ENCODE measurements at regions not wholly inside any gene's neighbourhood (a gene's known extent, or its start where the extent isn't known, plus 50 kb on each side); places are given as distances from the start of the nearest gene placed in this dataset.

DNA sequence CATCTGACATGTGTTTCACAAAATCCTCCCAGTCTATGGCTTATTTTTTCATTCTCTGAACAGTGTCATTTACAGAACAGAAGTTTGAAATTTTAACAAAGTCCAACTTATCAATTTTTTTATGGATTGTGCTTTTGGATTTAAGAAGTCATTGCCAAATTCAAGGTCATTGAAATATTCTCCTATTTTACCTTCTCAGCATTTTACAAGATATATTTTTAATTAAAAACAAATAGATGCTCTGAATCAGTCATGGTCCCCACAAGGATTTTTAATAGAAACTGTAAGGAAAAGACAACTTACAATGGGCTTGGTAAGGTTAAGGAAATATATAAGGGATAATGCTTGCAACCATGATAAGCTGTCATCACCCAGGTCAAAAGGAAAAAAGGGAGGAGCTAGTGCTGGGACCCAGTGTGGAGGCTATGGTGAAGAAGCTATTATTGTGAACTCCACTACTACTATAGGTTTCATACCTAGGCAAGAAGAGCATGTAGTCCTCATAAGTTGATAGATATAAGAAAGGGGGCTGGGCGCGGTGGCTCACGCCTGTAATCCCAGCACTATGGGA lies 144.5 kb upstream of the KCNJ15 start:
- TF ChIP-seq, protein P1, sequence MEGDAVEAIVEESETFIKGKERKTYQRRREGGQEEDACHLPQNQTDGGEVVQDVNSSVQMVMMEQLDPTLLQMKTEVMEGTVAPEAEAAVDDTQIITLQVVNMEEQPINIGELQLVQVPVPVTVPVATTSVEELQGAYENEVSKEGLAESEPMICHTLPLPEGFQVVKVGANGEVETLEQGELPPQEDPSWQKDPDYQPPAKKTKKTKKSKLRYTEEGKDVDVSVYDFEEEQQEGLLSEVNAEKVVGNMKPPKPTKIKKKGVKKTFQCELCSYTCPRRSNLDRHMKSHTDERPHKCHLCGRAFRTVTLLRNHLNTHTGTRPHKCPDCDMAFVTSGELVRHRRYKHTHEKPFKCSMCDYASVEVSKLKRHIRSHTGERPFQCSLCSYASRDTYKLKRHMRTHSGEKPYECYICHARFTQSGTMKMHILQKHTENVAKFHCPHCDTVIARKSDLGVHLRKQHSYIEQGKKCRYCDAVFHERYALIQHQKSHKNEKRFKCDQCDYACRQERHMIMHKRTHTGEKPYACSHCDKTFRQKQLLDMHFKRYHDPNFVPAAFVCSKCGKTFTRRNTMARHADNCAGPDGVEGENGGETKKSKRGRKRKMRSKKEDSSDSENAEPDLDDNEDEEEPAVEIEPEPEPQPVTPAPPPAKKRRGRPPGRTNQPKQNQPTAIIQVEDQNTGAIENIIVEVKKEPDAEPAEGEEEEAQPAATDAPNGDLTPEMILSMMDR (IDR thresholded peaks at IDR 0.05): no peak
- TF ChIP-seq POLR2A (IDR thresholded peaks at IDR 0.05): no peak
